ENCODE measurements at regions not wholly inside any gene's neighbourhood (a gene's known extent, or its start where the extent isn't known, plus 50 kb on each side); places are given as distances from the start of the nearest gene placed in this dataset.

GRCh38 chr1:78440381-78440793 is 50.4 kb upstream of the PTGFR start:
- no peaks in the 10 kb centered on the region for H3K27me3 ChIP-seq (ENCODE audit: control insufficient read depth in 1 of 2, insufficient read depth in 2 of 2, low read length in 2 of 2)
- no peak overlapping the region for H3K9ac ChIP-seq (ENCODE audit: low read length in 2 of 2)
- no peak overlapping the region for H3K4me3 ChIP-seq (ENCODE audit: low read length in 2 of 2)
- H3K27ac ChIP-seq (ENCODE audit: low read length) = no peak overlapping the region
- H3K4me1 ChIP-seq (ENCODE audit: control insufficient read depth, insufficient read depth, low read length) = no peaks in the 10 kb centered on the region
- H3K36me3 ChIP-seq (ENCODE audit: control insufficient read depth in 2 of 2, insufficient read depth in 2 of 2, low read length in 2 of 2) = no peaks in the 10 kb centered on the region
- no peaks in the 10 kb centered on the region for H3K9me3 ChIP-seq (ENCODE audit: control insufficient read depth in 2 of 2, low read length in 2 of 2)

Data from stomach smooth muscle (tissue), 2 donors.